ENCODE measurements at regions not wholly inside any gene's neighbourhood (a gene's known extent, or its start where the extent isn't known, plus 50 kb on each side); places are given as distances from the start of the nearest gene placed in this dataset.

- H3K27me3 ChIP-seq (replicated peaks in 2 of 5; ENCODE audit: control insufficient read depth in 4 of 5, insufficient read depth in 5 of 5, low read length in 4 of 5): peaks cover 0 to 2% (median 0%) of the 10 kb centered on the region in 5 experiments
- no peak overlapping the region for H3K4me3 ChIP-seq (ENCODE audit: control insufficient read depth in 1 of 7, extremely low read depth in 1 of 7, insufficient read depth in 4 of 7, low read depth in 2 of 7, low read length in 6 of 7)
- ChIA-PET CTCF (interaction anchor here (0.9 to 1.0 kb wide), 2 partner anchors 9 to 303 kb away, joined by 3 read pairs; no protein-coding TSS in a partner anchor), POLR2A (no interaction called here)
- H3K4me1 ChIP-seq (ENCODE audit: control extremely low read depth in 1 of 4, control insufficient read depth in 4 of 4, insufficient read depth in 4 of 4, low read length in 3 of 4): no peaks in the 10 kb centered on the region
- 93% methylated on average over 5 of the region's 5 CpGs for WGBS (ENCODE audit: insufficient coverage)
- no peak for DNase-seq
- no peaks in the 10 kb centered on the region for H3K9me3 ChIP-seq (ENCODE audit: control extremely low read depth in 1 of 5, control insufficient read depth in 4 of 5, insufficient read depth in 2 of 5, low read depth in 1 of 5, low read length in 4 of 5)
- no peak overlapping the region for H3K27ac ChIP-seq (ENCODE audit: insufficient read depth in 1 of 2, low read depth in 1 of 2, low read length in 2 of 2, poor library complexity in 1 of 2, severe bottlenecking in 2 of 2)
- H3K36me3 ChIP-seq (ENCODE audit: control insufficient read depth in 4 of 4, insufficient read depth in 4 of 4, low read length in 3 of 4): no peaks in the 10 kb centered on the region
These were observed 304.6 kb downstream of the MYCN start for GRCh38 chr2:16244966-16245320.

- WGBS (ENCODE audit: insufficient coverage): 94% methylated on average over 6 of the region's 6 CpGs
These were observed 304.0 kb downstream of the MYCN start for GRCh38 chr2:16244153-16244965.

GRCh38 chr2:16243411-16243996 lies 303.2 kb downstream of the MYCN start:
- Histone ChIP-seq H3K4me1 (ENCODE audit: control extremely low read depth in 1 of 4, control insufficient read depth in 4 of 4, insufficient read depth in 4 of 4, low read length in 3 of 4) (no peaks in the 10 kb centered on the region), H3K27ac (ENCODE audit: insufficient read depth in 1 of 2, low read depth in 1 of 2, low read length in 2 of 2, poor library complexity in 1 of 2, severe bottlenecking in 2 of 2) (no peak overlapping the region), H3K27me3 (replicated peaks in 2 of 5; ENCODE audit: control insufficient read depth in 4 of 5, insufficient read depth in 5 of 5, low read length in 4 of 5) (no peaks in the 10 kb centered on the region), H3K9me3 (ENCODE audit: control extremely low read depth in 1 of 5, control insufficient read depth in 4 of 5, insufficient read depth in 2 of 5, low read depth in 1 of 5, low read length in 4 of 5) (no peaks in the 10 kb centered on the region), H3K4me3 (ENCODE audit: control insufficient read depth in 1 of 7, extremely low read depth in 1 of 7, insufficient read depth in 4 of 7, low read depth in 2 of 7, low read length in 6 of 7) (no peak overlapping the region), H3K36me3 (ENCODE audit: control insufficient read depth in 4 of 4, insufficient read depth in 4 of 4, low read length in 3 of 4) (no peaks in the 10 kb centered on the region)
- 100% methylated on average over 6 of the region's 10 CpGs for WGBS (ENCODE audit: insufficient coverage)
- no peak for DNase-seq
- CTCF ChIA-PET: interaction anchor here (1.1 kb wide), 1 partner anchor 180 kb away, joined by 3 read pairs; no protein-coding TSS in a partner anchor
- POLR2A ChIA-PET: no interaction called here

More at GRCh38 chr2:16244153-16244965, 304.0 kb downstream of the MYCN start:
- Histone ChIP-seq H3K36me3 (ENCODE audit: control insufficient read depth in 4 of 4, insufficient read depth in 4 of 4, low read length in 3 of 4) (no peaks in the 10 kb centered on the region), H3K4me1 (ENCODE audit: control extremely low read depth in 1 of 4, control insufficient read depth in 4 of 4, insufficient read depth in 4 of 4, low read length in 3 of 4) (no peaks in the 10 kb centered on the region), H3K27ac (ENCODE audit: insufficient read depth in 1 of 2, low read depth in 1 of 2, low read length in 2 of 2, poor library complexity in 1 of 2, severe bottlenecking in 2 of 2) (no peak overlapping the region), H3K4me3 (ENCODE audit: control insufficient read depth in 1 of 7, extremely low read depth in 1 of 7, insufficient read depth in 4 of 7, low read depth in 2 of 7, low read length in 6 of 7) (no peak overlapping the region), H3K27me3 (replicated peaks in 2 of 5; ENCODE audit: control insufficient read depth in 4 of 5, insufficient read depth in 5 of 5, low read length in 4 of 5) (peaks cover 0 to 2% (median 0%) of the 10 kb centered on the region in 5 experiments), H3K9me3 (ENCODE audit: control extremely low read depth in 1 of 5, control insufficient read depth in 4 of 5, insufficient read depth in 2 of 5, low read depth in 1 of 5, low read length in 4 of 5) (no peaks in the 10 kb centered on the region)
- POLR2A ChIA-PET: no interaction called here
- CTCF ChIA-PET: interaction anchor here (0.9 to 1.0 kb wide), 2 partner anchors 9 to 302 kb away, joined by 3 read pairs; no protein-coding TSS in a partner anchor
- DNase-seq: no peak

GRCh38 chr2:16242906-16243305 lies 302.6 kb downstream of the MYCN start:
- ChIA-PET CTCF (interaction anchor here (0.9 to 1.1 kb wide), 3 partner anchors 20 to 180 kb away, joined by 3 to 4 read pairs (median 3); no protein-coding TSS in a partner anchor), POLR2A (no interaction called here)
- DNase-seq: no peak
- H3K4me1 ChIP-seq (ENCODE audit: control extremely low read depth in 1 of 4, control insufficient read depth in 4 of 4, insufficient read depth in 4 of 4, low read length in 3 of 4): no peaks in the 10 kb centered on the region
- H3K27ac ChIP-seq (ENCODE audit: insufficient read depth in 1 of 2, low read depth in 1 of 2, low read length in 2 of 2, poor library complexity in 1 of 2, severe bottlenecking in 2 of 2): no peak overlapping the region
- no peaks in the 10 kb centered on the region for H3K9me3 ChIP-seq (ENCODE audit: control extremely low read depth in 1 of 5, control insufficient read depth in 4 of 5, insufficient read depth in 2 of 5, low read depth in 1 of 5, low read length in 4 of 5)
- no peaks in the 10 kb centered on the region for H3K36me3 ChIP-seq (ENCODE audit: control insufficient read depth in 4 of 4, insufficient read depth in 4 of 4, low read length in 3 of 4)
- H3K27me3 ChIP-seq (replicated peaks in 2 of 5; ENCODE audit: control insufficient read depth in 4 of 5, insufficient read depth in 5 of 5, low read length in 4 of 5): no peaks in the 10 kb centered on the region
- H3K4me3 ChIP-seq (ENCODE audit: control insufficient read depth in 1 of 7, extremely low read depth in 1 of 7, insufficient read depth in 4 of 7, low read depth in 2 of 7, low read length in 6 of 7): no peak overlapping the region

- H3K27ac ChIP-seq (ENCODE audit: insufficient read depth in 1 of 2, low read depth in 1 of 2, low read length in 2 of 2, poor library complexity in 1 of 2, severe bottlenecking in 2 of 2): no peak overlapping the region
- ChIA-PET POLR2A (interaction anchor here (0.7 kb wide), 1 partner anchor 92 kb away, joined by 3 read pairs; no protein-coding TSS in a partner anchor), CTCF (interaction anchor here (0.9 to 1.3 kb wide), 2 partner anchors 30 to 42 kb away, joined by 3 to 4 read pairs; no protein-coding TSS in a partner anchor)
- H3K36me3 ChIP-seq (ENCODE audit: control insufficient read depth in 4 of 4, insufficient read depth in 4 of 4, low read length in 3 of 4): no peaks in the 10 kb centered on the region
- no peak overlapping the region for H3K4me3 ChIP-seq (ENCODE audit: control insufficient read depth in 1 of 7, extremely low read depth in 1 of 7, insufficient read depth in 4 of 7, low read depth in 2 of 7, low read length in 6 of 7)
- no peaks in the 10 kb centered on the region for H3K27me3 ChIP-seq (replicated peaks in 2 of 5; ENCODE audit: control insufficient read depth in 4 of 5, insufficient read depth in 5 of 5, low read length in 4 of 5)
- no peaks in the 10 kb centered on the region for H3K9me3 ChIP-seq (ENCODE audit: control extremely low read depth in 1 of 5, control insufficient read depth in 4 of 5, insufficient read depth in 2 of 5, low read depth in 1 of 5, low read length in 4 of 5)
- H3K4me1 ChIP-seq (ENCODE audit: control extremely low read depth in 1 of 4, control insufficient read depth in 4 of 4, insufficient read depth in 4 of 4, low read length in 3 of 4): peaks cover 0 to 7% (median 0%) of the 10 kb centered on the region in 4 experiments
- 92% methylated on average over 3 of the region's 6 CpGs for WGBS (ENCODE audit: insufficient coverage)
- DNase-seq: no peak
These were observed 301.1 kb downstream of the MYCN start for GRCh38 chr2:16241166-16242160.

GRCh38 chr2:16240402-16240801 lies 300.1 kb downstream of the MYCN start:
- WGBS (ENCODE audit: insufficient coverage): 100% methylated on average over 3 of the region's 3 CpGs
- no peaks in the 10 kb centered on the region for H3K36me3 ChIP-seq (ENCODE audit: control insufficient read depth in 4 of 4, insufficient read depth in 4 of 4, low read length in 3 of 4)
- no peak overlapping the region for H3K27ac ChIP-seq (ENCODE audit: insufficient read depth in 1 of 2, low read depth in 1 of 2, low read length in 2 of 2, poor library complexity in 1 of 2, severe bottlenecking in 2 of 2)
- no peaks in the 10 kb centered on the region for H3K27me3 ChIP-seq (replicated peaks in 2 of 5; ENCODE audit: control insufficient read depth in 4 of 5, insufficient read depth in 5 of 5, low read length in 4 of 5)
- H3K4me1 ChIP-seq (ENCODE audit: control extremely low read depth in 1 of 4, control insufficient read depth in 4 of 4, insufficient read depth in 4 of 4, low read length in 3 of 4): peaks cover 0 to 7% (median 0%) of the 10 kb centered on the region in 4 experiments
- CTCF ChIA-PET: interaction anchor here (0.9 kb wide), 1 partner anchor 32 kb away, joined by 3 read pairs; no protein-coding TSS in a partner anchor
- no peak for DNase-seq
- H3K9me3 ChIP-seq (ENCODE audit: control extremely low read depth in 1 of 5, control insufficient read depth in 4 of 5, insufficient read depth in 2 of 5, low read depth in 1 of 5, low read length in 4 of 5): no peaks in the 10 kb centered on the region
- no peak overlapping the region for H3K4me3 ChIP-seq (ENCODE audit: control insufficient read depth in 1 of 7, extremely low read depth in 1 of 7, insufficient read depth in 4 of 7, low read depth in 2 of 7, low read length in 6 of 7)
- POLR2A ChIA-PET: interaction anchor here (0.6 to 0.7 kb wide), 2 partner anchors 87 to 91 kb away, joined by 3 to 6 read pairs; no protein-coding TSS in a partner anchor

All from common myeloid progenitor, CD34-positive (primary cell).